ENCODE measurements at regions not wholly inside any gene's neighbourhood (a gene's known extent, or its start where the extent isn't known, plus 50 kb on each side); places are given as distances from the start of the nearest gene placed in this dataset.

DNA sequence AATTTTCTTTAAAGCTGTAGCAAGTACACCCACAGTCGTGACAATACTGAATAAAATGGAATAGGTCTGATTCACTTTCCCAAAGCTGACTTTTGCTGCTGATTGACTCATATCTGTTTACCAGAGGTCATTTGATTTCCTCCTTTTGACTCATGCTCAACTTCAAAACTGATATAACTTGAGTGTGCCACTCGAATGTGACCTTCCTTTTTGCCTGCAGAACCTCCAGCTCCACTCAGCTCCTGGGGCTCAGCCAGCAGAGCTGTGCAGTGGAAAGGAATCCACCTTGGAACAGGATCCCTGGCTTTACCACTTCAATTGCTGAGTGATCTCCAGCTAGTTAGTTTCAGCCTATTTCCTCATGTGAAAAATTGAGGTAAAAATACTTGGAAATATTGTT, 84.1 kb downstream of the FEM1C start:
- no peaks in the 10 kb centered on the region for H3K27me3 ChIP-seq (replicated peaks in 1 of 2; ENCODE audit: control insufficient read depth in 2 of 2, insufficient read depth in 2 of 2, low read length in 1 of 2)
- no peaks in the 10 kb centered on the region for H3K36me3 ChIP-seq (ENCODE audit: control insufficient read depth in 2 of 2, insufficient read depth in 2 of 2, low read length in 1 of 2)
- no peaks in the 10 kb centered on the region for H4K20me1 ChIP-seq (ENCODE audit: control insufficient read depth, insufficient read depth)
- WGBS (ENCODE audit: insufficient coverage, insufficient replicate concordance, low lambda C conversion rate, missing lambda C conversion rate) = 3% methylated on average over 2 of the region's 2 CpGs
- RAD21 ChIA-PET (ENCODE audit: unreplicated experiment) = interaction anchor here (0.9 to 2.0 kb wide), 5 partner anchors 8 to 115 kb away, joined by 3 to 6 read pairs (median 3); no protein-coding TSS in a partner anchor
- no peak overlapping the region; the same call in 1 of the 2 replicates for H3K4me2 ChIP-seq (ENCODE audit: control insufficient read depth, insufficient read depth)
- intact Hi-C loops (cut with micrococcal nuclease; ENCODE audit: unreplicated experiment) = no loop called here
- in situ Hi-C loops (cut with MboI) = no loop called here
- H3K79me2 ChIP-seq (ENCODE audit: control insufficient read depth, insufficient read depth, low read length) = no peaks in the 10 kb centered on the region
- no peak overlapping the region for H3K9ac ChIP-seq (ENCODE audit: control insufficient read depth, insufficient read depth, low read length)
- no peak overlapping the region for H2AFZ ChIP-seq (ENCODE audit: control insufficient read depth, low read depth, low read length)
- POLR2A ChIA-PET = interaction anchor here (0.9 to 1.5 kb wide), 2 partner anchors 9 to 25 kb away, joined by 3 to 5 read pairs; no protein-coding TSS in a partner anchor
- peaks cover 3% of the 10 kb centered on the region; the same call in 1 of the 2 replicates for H3K4me1 ChIP-seq (ENCODE audit: control insufficient read depth, insufficient read depth, low read length)
- CTCF ChIA-PET = interaction anchor here (0.9 to 1.5 kb wide), 2 partner anchors 8 to 48 kb away, joined by 3 read pairs; no protein-coding TSS in a partner anchor
- FAIRE-seq (no peak), ATAC-seq (peak; percentile 74), DNase-seq (ENCODE audit: low read depth, low spot score) (peak; percentile 40)
- no peak overlapping the region for H3K27ac ChIP-seq (ENCODE audit: control insufficient read depth, insufficient read depth)
- H3K4me3 ChIP-seq = no peak overlapping the region
- H3K9me3 ChIP-seq (replicated peaks; ENCODE audit: control insufficient read depth, insufficient read depth, low read length) = no peaks in the 10 kb centered on the region
- no TSS peak for BruUV-seq (replicated peaks)
- SMC1A ChIA-PET (ENCODE audit: uncharacterized antibody, unreplicated experiment) = interaction anchor here (0.7 to 2.0 kb wide), 9 partner anchors 10 to 108 kb away, joined by 3 to 8 read pairs (median 5); no protein-coding TSS in a partner anchor
- 0 out of 2 replicates have a peak, but pooled peaks have one; percentile 39 for TF ChIP-seq PAX5 (IDR thresholded peaks at IDR 0.05; ENCODE audit: borderline replicate concordance, low read depth, low read length)
- TF ChIP-seq ZNF24 (IDR thresholded peaks at IDR 0.05) = no peak
- TF ChIP-seq SIX5 (IDR thresholded peaks at IDR 0.05; ENCODE audit: low read depth, low read length, severe bottlenecking) = no peak
- no peak for TF ChIP-seq NFYA (IDR thresholded peaks at IDR 0.05; ENCODE audit: borderline replicate concordance, low read depth, low read length)
- TF ChIP-seq HSF1 (IDR thresholded peaks at IDR 0.05; ENCODE audit: low read depth, low read length) = no peak
- TF ChIP-seq, protein P1, sequence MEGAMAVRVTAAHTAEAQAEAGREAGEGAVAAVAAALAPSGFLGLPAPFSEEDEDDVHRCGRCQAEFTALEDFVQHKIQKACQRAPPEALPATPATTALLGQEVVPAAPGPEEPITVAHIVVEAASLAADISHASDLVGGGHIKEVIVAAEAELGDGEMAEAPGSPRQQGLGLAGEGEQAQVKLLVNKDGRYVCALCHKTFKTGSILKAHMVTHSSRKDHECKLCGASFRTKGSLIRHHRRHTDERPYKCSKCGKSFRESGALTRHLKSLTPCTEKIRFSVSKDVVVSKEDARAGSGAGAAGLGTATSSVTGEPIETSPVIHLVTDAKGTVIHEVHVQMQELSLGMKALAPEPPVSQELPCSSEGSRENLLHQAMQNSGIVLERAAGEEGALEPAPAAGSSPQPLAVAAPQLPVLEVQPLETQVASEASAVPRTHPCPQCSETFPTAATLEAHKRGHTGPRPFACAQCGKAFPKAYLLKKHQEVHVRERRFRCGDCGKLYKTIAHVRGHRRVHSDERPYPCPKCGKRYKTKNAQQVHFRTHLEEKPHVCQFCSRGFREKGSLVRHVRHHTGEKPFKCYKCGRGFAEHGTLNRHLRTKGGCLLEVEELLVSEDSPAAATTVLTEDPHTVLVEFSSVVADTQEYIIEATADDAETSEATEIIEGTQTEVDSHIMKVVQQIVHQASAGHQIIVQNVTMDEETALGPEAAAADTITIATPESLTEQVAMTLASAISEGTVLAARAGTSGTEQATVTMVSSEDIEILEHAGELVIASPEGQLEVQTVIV (IDR thresholded peaks at IDR 0.05; ENCODE audit: borderline replicate concordance, partially characterized antibody) = no peak
- TF ChIP-seq FOXM1 (IDR thresholded peaks at IDR 0.05; ENCODE audit: low read depth, low read length) = 0 out of 2 replicates have a peak, but pooled peaks have one; percentile 60
- TF ChIP-seq BACH1 (IDR thresholded peaks at IDR 0.05; ENCODE audit: borderline replicate concordance) = peak; percentile 47; the same call in 1 of the 2 replicates
- TF ChIP-seq FOXK2 (IDR thresholded peaks at IDR 0.05) = no peak
- TF ChIP-seq NFXL1 (IDR thresholded peaks at IDR 0.05; ENCODE audit: borderline replicate concordance) = no peak
- TF ChIP-seq EED (IDR thresholded peaks at IDR 0.05; ENCODE audit: low read depth) = peak; percentile 82
- no peak for TF ChIP-seq HDAC6 (IDR thresholded peaks at IDR 0.05; ENCODE audit: unreplicated experiment)
- TF ChIP-seq, protein P2, sequence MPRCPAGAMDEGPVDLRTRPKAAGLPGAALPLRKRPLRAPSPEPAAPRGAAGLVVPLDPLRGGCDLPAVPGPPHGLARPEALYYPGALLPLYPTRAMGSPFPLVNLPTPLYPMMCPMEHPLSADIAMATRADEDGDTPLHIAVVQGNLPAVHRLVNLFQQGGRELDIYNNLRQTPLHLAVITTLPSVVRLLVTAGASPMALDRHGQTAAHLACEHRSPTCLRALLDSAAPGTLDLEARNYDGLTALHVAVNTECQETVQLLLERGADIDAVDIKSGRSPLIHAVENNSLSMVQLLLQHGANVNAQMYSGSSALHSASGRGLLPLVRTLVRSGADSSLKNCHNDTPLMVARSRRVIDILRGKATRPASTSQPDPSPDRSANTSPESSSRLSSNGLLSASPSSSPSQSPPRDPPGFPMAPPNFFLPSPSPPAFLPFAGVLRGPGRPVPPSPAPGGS (IDR thresholded peaks at IDR 0.05; ENCODE audit: borderline replicate concordance, insufficient read depth, low read depth, low read length, poor library complexity, severe bottlenecking) = peak; percentile 56
- TF ChIP-seq RAD51 (IDR thresholded peaks at IDR 0.05) = no peak
- no peak for TF ChIP-seq ASH2L (IDR thresholded peaks at IDR 0.05; ENCODE audit: borderline replicate concordance, low read depth)
- no peak for TF ChIP-seq HDAC2 (IDR thresholded peaks at IDR 0.05)
- no peak for TF ChIP-seq HDGF (IDR thresholded peaks at IDR 0.05)
- peak; percentile 93 for TF ChIP-seq ZBED1 (IDR thresholded peaks at IDR 0.05; ENCODE audit: borderline replicate concordance)
- no peak for TF ChIP-seq NR2C2 (IDR thresholded peaks at IDR 0.05; ENCODE audit: borderline replicate concordance, control insufficient read depth, insufficient read length, low read depth)
- no peak for TF ChIP-seq SUZ12 (IDR thresholded peaks at IDR 0.05; ENCODE audit: unreplicated experiment)
- TF ChIP-seq SP1 (IDR thresholded peaks at IDR 0.05; ENCODE audit: low read depth, low read length) = no peak
- TF ChIP-seq GATAD2B (conservative IDR thresholded peaks at IDR 0.05; ENCODE audit: low read depth) = no peak

Data from GM12878 (cell line).